Endothelial cell (in vitro differentiated cells): ENCODE measurements at regions not wholly inside any gene's neighbourhood (a gene's known extent, or its start where the extent isn't known, plus 50 kb on each side); places are given as distances from the start of the nearest gene placed in this dataset.

Experiments used
- DNase-seq: peaks from one replicate; pipeline ENCODE4 v3.0.0; 2021; ENCODE audit warnings: low spot score
- H3K27ac Mint-ChIP-seq: one replicate; pipeline ENCODE4 v1.8.0; 2021; ENCODE audit warnings: mixed read lengths, inconsistent platforms; ENCODE audit not compliant: unreplicated experiment
- H3K27me3 Mint-ChIP-seq: one replicate; pipeline ENCODE4 v1.8.0; 2021; ENCODE audit warnings: mild to moderate bottlenecking, moderate library complexity, mixed read lengths, inconsistent platforms; ENCODE audit not compliant: unreplicated experiment
- H3K36me3 Mint-ChIP-seq: one replicate; pipeline ENCODE4 v1.8.0; 2021; ENCODE audit warnings: mild to moderate bottlenecking, low read depth, mixed read lengths, inconsistent platforms; ENCODE audit not compliant: unreplicated experiment
- H3K4me1 Mint-ChIP-seq: one replicate; pipeline ENCODE4 v1.8.0; 2021; ENCODE audit warnings: mild to moderate bottlenecking, mixed read lengths, inconsistent platforms; ENCODE audit not compliant: unreplicated experiment
- H3K4me3 Mint-ChIP-seq: one replicate; pipeline ENCODE4 v1.8.0; 2021; ENCODE audit warnings: mild to moderate bottlenecking, mixed read lengths, inconsistent platforms; ENCODE audit not compliant: unreplicated experiment
- H3K9me3 Mint-ChIP-seq: one replicate; pipeline ENCODE4 v1.8.0; 2021; ENCODE audit warnings: mixed read lengths, inconsistent platforms; ENCODE audit not compliant: unreplicated experiment
- CTCF ChIP-seq: fragments of 200-600 bp; sonication (generic); IDR thresholded peaks from one replicate; pipeline ENCODE4 v1.5.0; 2021; ENCODE audit warnings: antibody characterized with exemption; ENCODE audit not compliant: unreplicated experiment

GRCh38 chr14:29215853-29216252 is 449.3 kb downstream of the FOXG1 start:
- H3K36me3 Mint-ChIP-seq = no peaks in the 10 kb centered on the region
- H3K27ac Mint-ChIP-seq = no peak overlapping the region
- peaks cover 2% of the 10 kb centered on the region for H3K4me1 Mint-ChIP-seq
- TF ChIP-seq CTCF = no peak
- no peak for DNase-seq
- no peaks in the 10 kb centered on the region for H3K27me3 Mint-ChIP-seq
- H3K4me3 Mint-ChIP-seq = no peak overlapping the region
- no peaks in the 10 kb centered on the region for H3K9me3 Mint-ChIP-seq

GRCh38 chr14:29216268-29217232 is 450.0 kb downstream of the FOXG1 start:
- Mint-ChIP-seq H3K27ac (no peak overlapping the region), H3K4me1 (peaks cover 2% of the 10 kb centered on the region), H3K9me3 (no peaks in the 10 kb centered on the region), H3K36me3 (no peaks in the 10 kb centered on the region), H3K27me3 (no peaks in the 10 kb centered on the region), H3K4me3 (no peak overlapping the region)
- no peak for TF ChIP-seq CTCF
- DNase-seq = no peak

GRCh38 chr14:29217813-29218450 is 451.3 kb downstream of the FOXG1 start:
- Mint-ChIP-seq H3K4me3 (no peak overlapping the region), H3K9me3 (no peaks in the 10 kb centered on the region), H3K36me3 (no peaks in the 10 kb centered on the region), H3K4me1 (peaks cover 2% of the 10 kb centered on the region), H3K27me3 (no peaks in the 10 kb centered on the region), H3K27ac (no peak overlapping the region)
- DNase-seq = no peak
- no peak for TF ChIP-seq CTCF

- no peak overlapping the region for H3K27ac Mint-ChIP-seq
- DNase-seq = no peak
- H3K36me3 Mint-ChIP-seq = no peaks in the 10 kb centered on the region
- H3K4me1 Mint-ChIP-seq = no peaks in the 10 kb centered on the region
- no peaks in the 10 kb centered on the region for H3K27me3 Mint-ChIP-seq
- H3K9me3 Mint-ChIP-seq = no peaks in the 10 kb centered on the region
- TF ChIP-seq CTCF = no peak
- no peak overlapping the region for H3K4me3 Mint-ChIP-seq
Observed at GRCh38 chr14:29220072-29220471, 453.5 kb downstream of the FOXG1 start.

- Mint-ChIP-seq H3K27ac (no peak overlapping the region), H3K27me3 (no peaks in the 10 kb centered on the region), H3K9me3 (no peaks in the 10 kb centered on the region), H3K4me3 (no peak overlapping the region), H3K36me3 (no peaks in the 10 kb centered on the region), H3K4me1 (no peaks in the 10 kb centered on the region)
- no peak for DNase-seq
- TF ChIP-seq CTCF = no peak
Observed at GRCh38 chr14:29220566-29220965, 454.0 kb downstream of the FOXG1 start.
